ENCODE measurements at regions not wholly inside any gene's neighbourhood (a gene's known extent, or its start where the extent isn't known, plus 50 kb on each side); places are given as distances from the start of the nearest gene placed in this dataset.

DNA sequence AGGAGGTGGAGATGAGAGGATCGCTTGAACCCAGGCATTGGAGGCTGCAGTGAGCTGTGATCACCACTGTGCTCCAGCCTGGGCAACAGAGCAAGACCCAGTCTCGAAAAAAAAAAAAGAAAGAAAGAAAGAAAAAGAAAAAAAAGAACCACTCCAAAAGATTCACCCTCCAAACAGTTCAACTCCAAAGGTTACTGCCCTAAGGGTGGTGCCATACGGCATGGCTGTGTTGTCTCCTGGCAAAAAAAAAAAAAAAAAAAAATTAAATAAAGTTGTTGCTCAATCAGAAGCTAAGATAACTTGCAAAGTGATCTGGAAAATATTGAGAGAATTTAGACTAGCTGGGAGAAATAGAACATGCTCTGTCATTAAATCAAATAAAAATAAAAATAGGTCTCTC lies 79.5 kb downstream of the KCTD15 start:
- TF ChIP-seq, protein P1, sequence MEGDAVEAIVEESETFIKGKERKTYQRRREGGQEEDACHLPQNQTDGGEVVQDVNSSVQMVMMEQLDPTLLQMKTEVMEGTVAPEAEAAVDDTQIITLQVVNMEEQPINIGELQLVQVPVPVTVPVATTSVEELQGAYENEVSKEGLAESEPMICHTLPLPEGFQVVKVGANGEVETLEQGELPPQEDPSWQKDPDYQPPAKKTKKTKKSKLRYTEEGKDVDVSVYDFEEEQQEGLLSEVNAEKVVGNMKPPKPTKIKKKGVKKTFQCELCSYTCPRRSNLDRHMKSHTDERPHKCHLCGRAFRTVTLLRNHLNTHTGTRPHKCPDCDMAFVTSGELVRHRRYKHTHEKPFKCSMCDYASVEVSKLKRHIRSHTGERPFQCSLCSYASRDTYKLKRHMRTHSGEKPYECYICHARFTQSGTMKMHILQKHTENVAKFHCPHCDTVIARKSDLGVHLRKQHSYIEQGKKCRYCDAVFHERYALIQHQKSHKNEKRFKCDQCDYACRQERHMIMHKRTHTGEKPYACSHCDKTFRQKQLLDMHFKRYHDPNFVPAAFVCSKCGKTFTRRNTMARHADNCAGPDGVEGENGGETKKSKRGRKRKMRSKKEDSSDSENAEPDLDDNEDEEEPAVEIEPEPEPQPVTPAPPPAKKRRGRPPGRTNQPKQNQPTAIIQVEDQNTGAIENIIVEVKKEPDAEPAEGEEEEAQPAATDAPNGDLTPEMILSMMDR (IDR thresholded peaks at IDR 0.05): no peak
- no peak for TF ChIP-seq POLR2A (IDR thresholded peaks at IDR 0.05)
